ENCODE measurements at regions not wholly inside any gene's neighbourhood (a gene's known extent, or its start where the extent isn't known, plus 50 kb on each side); places are given as distances from the start of the nearest gene placed in this dataset.

DNA sequence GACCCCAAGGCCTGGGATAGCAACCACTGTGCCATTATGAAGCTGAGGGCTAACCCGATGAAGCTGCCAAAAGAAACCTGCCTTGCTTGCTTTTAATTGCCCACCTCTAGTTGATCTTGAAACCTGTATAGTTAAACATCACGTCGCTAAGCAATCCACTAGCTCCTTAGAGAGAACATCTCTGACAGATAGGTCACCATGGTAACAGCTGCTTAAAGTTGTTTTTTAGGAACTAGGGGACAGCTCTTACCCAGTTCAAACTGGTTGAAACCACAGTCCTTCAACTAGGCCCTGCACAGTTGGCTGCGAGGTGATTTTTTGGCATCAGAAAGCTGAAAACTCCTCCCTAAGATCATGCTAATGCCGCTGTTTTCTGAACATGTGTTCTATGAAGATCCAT is 135.7 kb downstream of the EBLN2 start:
- no peak overlapping the region for H3K9ac ChIP-seq (ENCODE audit: low read length)
- H3K9me2 ChIP-seq (replicated peaks; ENCODE audit: insufficient read depth, low read length): no peaks in the 10 kb centered on the region
- no peak overlapping the region for H3K27ac ChIP-seq (ENCODE audit: low read depth, low read length)
- no peaks in the 10 kb centered on the region for H4K20me1 ChIP-seq (ENCODE audit: low read depth, low read length)
- H2AFZ ChIP-seq (ENCODE audit: low read depth, low read length, severe bottlenecking): no peak overlapping the region
- no peak overlapping the region for H3K4me2 ChIP-seq (ENCODE audit: low read depth, low read length, poor library complexity, severe bottlenecking)
- H3K36me3 ChIP-seq (ENCODE audit: low read length): no peaks in the 10 kb centered on the region
- no peaks in the 10 kb centered on the region for H3K27me3 ChIP-seq (ENCODE audit: low read length)
- H3K9me3 ChIP-seq (ENCODE audit: insufficient read depth, low read length): no peaks in the 10 kb centered on the region
- no peaks in the 10 kb centered on the region for H3K79me2 ChIP-seq (ENCODE audit: insufficient read depth, low read length)
- TF ChIP-seq EZH2phosphoT487 (conservative IDR thresholded peaks at IDR 0.05; ENCODE audit: low read length): no peak
- TF ChIP-seq, protein P1, sequence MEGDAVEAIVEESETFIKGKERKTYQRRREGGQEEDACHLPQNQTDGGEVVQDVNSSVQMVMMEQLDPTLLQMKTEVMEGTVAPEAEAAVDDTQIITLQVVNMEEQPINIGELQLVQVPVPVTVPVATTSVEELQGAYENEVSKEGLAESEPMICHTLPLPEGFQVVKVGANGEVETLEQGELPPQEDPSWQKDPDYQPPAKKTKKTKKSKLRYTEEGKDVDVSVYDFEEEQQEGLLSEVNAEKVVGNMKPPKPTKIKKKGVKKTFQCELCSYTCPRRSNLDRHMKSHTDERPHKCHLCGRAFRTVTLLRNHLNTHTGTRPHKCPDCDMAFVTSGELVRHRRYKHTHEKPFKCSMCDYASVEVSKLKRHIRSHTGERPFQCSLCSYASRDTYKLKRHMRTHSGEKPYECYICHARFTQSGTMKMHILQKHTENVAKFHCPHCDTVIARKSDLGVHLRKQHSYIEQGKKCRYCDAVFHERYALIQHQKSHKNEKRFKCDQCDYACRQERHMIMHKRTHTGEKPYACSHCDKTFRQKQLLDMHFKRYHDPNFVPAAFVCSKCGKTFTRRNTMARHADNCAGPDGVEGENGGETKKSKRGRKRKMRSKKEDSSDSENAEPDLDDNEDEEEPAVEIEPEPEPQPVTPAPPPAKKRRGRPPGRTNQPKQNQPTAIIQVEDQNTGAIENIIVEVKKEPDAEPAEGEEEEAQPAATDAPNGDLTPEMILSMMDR (IDR thresholded peaks at IDR 0.05; ENCODE audit: insufficient read depth, low read length, poor library complexity, severe bottlenecking): no peak
- no peaks in the 10 kb centered on the region for H3F3A ChIP-seq (ENCODE audit: insufficient read depth)
- H3K4me3 ChIP-seq (ENCODE audit: insufficient read depth, low read length, poor library complexity, severe bottlenecking): no peak overlapping the region

DNA sequence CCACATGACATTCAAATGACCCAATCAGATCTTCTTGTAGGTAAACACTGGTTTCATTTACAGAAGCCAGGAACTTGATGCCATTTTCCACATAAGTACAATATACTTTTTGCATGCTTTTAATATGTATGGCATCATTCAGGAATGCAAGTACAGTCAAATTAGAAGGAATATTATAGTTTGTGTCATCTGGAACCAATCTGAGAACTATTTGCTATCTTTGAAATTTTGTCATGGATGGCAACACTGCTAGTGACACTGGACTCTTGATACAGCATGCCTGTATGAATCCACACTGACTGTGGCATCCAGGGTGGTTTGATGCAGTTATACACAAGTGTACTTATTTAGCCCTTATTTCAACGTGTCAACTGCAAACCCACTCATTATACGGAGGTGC is 141.6 kb downstream of the EBLN2 start:
- H3K27me3 ChIP-seq (ENCODE audit: low read length): no peaks in the 10 kb centered on the region
- no peaks in the 10 kb centered on the region for H3K9me2 ChIP-seq (replicated peaks; ENCODE audit: insufficient read depth, low read length)
- no peak overlapping the region for H3K4me2 ChIP-seq (ENCODE audit: low read depth, low read length, poor library complexity, severe bottlenecking)
- no peaks in the 10 kb centered on the region for H3K9me3 ChIP-seq (ENCODE audit: insufficient read depth, low read length)
- TF ChIP-seq, protein P1 (IDR thresholded peaks at IDR 0.05; ENCODE audit: insufficient read depth, low read length, poor library complexity, severe bottlenecking): no peak
- no peak for TF ChIP-seq EZH2phosphoT487 (conservative IDR thresholded peaks at IDR 0.05; ENCODE audit: low read length)
- H2AFZ ChIP-seq (ENCODE audit: low read depth, low read length, severe bottlenecking): no peak overlapping the region
- H3K4me3 ChIP-seq (ENCODE audit: insufficient read depth, low read length, poor library complexity, severe bottlenecking): no peak overlapping the region
- H3K27ac ChIP-seq (ENCODE audit: low read depth, low read length): no peak overlapping the region
- H3F3A ChIP-seq (ENCODE audit: insufficient read depth): no peaks in the 10 kb centered on the region
- H3K9ac ChIP-seq (ENCODE audit: low read length): no peak overlapping the region
- no peaks in the 10 kb centered on the region for H3K79me2 ChIP-seq (ENCODE audit: insufficient read depth, low read length)
- no peaks in the 10 kb centered on the region for H3K36me3 ChIP-seq (ENCODE audit: low read length)
- H4K20me1 ChIP-seq (ENCODE audit: low read depth, low read length): no peaks in the 10 kb centered on the region

DNA sequence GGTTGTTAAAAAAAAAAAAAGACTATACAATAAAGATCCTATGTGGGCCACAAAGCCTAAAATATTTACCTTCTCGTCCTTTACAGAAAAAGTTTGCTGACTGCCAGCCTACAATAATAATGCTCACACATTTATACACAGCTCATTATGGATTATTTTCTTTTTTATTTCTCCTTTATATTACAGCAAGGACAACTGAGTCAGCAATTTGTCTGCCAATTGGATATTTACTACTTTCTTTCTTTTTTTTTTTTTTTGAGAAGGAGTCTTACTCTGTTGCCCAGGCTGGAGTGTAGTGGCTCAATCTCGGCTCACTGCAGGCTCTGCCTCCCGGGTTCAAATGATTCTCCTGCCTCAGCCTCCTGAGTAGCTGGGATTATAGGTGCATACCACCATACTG is 142.2 kb downstream of the EBLN2 start:
- Histone ChIP-seq H4K20me1 (ENCODE audit: low read depth, low read length) (no peaks in the 10 kb centered on the region), H3K4me2 (ENCODE audit: low read depth, low read length, poor library complexity, severe bottlenecking) (no peak overlapping the region), H3K79me2 (ENCODE audit: insufficient read depth, low read length) (no peaks in the 10 kb centered on the region), H3K9ac (ENCODE audit: low read length) (no peak overlapping the region), H2AFZ (ENCODE audit: low read depth, low read length, severe bottlenecking) (no peak overlapping the region), H3K36me3 (ENCODE audit: low read length) (no peaks in the 10 kb centered on the region), H3K9me3 (ENCODE audit: insufficient read depth, low read length) (no peaks in the 10 kb centered on the region), H3K9me2 (replicated peaks; ENCODE audit: insufficient read depth, low read length) (no peaks in the 10 kb centered on the region), H3K27me3 (ENCODE audit: low read length) (no peaks in the 10 kb centered on the region), H3F3A (ENCODE audit: insufficient read depth) (no peaks in the 10 kb centered on the region), H3K4me3 (ENCODE audit: insufficient read depth, low read length, poor library complexity, severe bottlenecking) (no peak overlapping the region), H3K27ac (ENCODE audit: low read depth, low read length) (no peak overlapping the region)
- TF ChIP-seq, protein P1 (IDR thresholded peaks at IDR 0.05; ENCODE audit: insufficient read depth, low read length, poor library complexity, severe bottlenecking): no peak
- no peak for TF ChIP-seq EZH2phosphoT487 (conservative IDR thresholded peaks at IDR 0.05; ENCODE audit: low read length)
